Mucosa of gallbladder (tissue), 1 donor: ENCODE measurements at regions not wholly inside any gene's neighbourhood (a gene's known extent, or its start where the extent isn't known, plus 50 kb on each side); places are given as distances from the start of the nearest gene placed in this dataset.
A peak's percentile ranks its signal among the peaks of the same experiment; 100 is the strongest.

ENCODE experiments used
- DNase-seq: peaks from one replicate; pipeline ENCODE4 v3.0.0-alpha.2; 2020; ENCODE audit warnings: low spot score
- donor health status: DM: no; HTN: no; CAD: no.

DNA sequence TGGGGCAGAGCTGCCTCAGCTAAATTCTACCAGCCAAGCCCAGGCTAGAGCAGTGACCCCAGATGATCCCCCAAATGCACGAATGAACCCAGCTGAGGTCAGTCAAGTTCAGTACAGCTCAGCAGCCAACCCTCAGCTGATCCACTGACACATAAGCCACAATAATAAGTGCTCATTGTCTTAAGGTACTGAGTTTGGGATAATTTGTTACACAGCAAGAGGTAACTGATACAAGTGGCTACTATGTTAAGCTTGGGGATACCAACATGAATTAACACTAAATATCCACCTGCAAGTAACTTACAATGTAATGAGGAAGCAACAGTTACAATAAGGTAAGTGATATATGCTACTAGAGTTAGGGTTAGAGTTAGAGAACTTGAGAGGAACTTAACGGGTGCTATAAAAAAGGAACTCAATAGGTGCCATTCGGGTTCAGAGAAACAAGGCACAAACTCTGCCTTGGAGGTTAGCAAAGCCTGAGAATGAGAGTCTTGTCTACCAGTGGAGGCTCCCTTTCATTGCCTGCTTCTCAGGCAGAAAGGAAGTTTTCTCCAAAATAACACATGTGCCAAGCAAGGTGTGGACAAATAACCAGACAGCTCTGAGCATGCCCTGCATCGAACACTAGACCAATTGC is 189.4 kb downstream of the ARL4C start:
- no peak for DNase-seq

DNA sequence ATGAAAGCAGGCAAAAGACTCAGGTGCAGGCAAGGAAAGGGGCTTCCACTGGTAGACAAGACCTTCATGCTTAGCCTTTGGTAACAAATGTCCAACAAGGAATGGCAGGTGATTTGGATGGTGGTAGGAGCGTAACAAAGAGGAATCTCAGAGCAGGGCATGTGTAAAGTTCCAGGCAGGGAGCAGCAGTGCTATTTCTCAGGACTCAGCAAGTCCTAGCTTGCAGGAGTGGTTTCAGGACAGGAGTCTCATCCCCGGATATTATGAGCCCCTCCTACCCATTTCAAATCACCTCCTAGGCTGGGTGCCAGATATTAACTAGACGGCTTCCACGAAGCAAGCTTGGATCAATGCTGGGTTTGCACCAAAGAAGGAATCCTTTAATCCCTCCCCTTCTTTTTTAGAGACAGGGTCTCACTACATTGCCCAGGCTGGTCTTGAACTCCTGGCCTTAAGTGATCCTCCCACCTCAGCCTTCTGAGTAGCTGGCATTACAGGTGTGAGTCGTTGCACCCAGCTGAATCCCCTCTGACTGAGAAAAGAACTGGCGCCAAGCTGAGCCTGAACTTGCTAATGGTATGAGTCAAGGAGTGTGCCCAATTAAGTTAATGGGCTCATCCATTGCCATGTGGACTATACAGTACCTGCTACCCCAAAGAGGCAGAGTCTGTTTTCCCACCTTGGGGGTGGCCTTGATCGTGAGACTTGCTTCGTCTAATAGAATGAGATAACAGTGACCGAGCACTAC is 190.3 kb downstream of the ARL4C start:
- no peak for DNase-seq

DNA sequence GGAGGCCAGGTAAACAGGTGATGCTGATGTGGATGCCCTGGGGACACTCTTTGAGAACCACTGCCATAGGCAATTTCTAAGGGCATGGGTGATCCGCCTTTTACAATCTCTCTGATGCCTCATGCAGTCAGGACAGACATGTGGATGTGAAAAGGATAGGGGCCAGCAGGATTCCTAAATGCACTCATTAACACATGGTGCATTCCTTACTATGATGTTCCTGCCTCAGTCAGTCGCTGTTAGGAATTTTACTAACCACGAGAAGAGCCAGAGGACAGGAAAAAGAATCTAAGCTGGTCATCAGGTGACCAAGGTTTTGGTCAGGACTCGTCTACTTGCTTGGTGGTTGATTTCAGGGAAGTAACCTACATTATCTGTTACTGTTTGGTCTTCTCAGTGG is 191.0 kb downstream of the ARL4C start:
- no peak for DNase-seq

DNA sequence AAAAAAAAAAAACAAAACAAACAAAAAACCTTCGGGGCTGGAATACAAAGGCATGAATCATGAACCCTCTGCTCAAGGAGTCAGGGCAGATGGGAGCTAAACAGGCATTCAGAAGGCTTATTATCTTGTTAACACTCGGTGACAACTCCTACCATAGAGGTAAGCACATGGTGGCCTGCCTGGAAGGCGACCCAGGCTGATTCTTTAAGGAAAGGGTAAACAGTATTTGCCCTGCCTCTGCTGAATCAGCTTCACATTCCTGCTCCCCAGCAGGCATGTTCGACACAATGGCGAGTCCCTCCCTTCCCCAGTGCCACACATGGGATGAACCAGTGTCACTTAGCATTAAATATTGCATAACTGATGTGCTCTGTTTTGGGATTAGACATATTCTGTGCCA is 191.9 kb downstream of the ARL4C start:
- no peak for DNase-seq

DNA sequence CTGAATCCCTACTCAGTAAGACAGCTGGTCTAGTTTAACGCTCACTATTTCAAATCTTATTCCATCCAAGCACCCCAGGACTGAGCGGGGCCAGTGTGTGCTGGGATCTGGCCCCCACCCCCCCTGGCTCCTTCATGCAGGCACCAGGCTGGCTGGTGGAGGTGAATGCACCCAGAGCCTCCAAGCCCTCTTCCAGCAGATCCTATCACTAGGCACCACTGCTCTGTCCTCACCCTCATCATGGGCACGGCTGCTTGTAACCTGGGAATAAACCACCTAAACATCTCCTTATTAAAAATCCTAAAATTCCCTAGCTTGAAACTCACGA is 194.3 kb downstream of the ARL4C start:
- DNase-seq: no peak

DNA sequence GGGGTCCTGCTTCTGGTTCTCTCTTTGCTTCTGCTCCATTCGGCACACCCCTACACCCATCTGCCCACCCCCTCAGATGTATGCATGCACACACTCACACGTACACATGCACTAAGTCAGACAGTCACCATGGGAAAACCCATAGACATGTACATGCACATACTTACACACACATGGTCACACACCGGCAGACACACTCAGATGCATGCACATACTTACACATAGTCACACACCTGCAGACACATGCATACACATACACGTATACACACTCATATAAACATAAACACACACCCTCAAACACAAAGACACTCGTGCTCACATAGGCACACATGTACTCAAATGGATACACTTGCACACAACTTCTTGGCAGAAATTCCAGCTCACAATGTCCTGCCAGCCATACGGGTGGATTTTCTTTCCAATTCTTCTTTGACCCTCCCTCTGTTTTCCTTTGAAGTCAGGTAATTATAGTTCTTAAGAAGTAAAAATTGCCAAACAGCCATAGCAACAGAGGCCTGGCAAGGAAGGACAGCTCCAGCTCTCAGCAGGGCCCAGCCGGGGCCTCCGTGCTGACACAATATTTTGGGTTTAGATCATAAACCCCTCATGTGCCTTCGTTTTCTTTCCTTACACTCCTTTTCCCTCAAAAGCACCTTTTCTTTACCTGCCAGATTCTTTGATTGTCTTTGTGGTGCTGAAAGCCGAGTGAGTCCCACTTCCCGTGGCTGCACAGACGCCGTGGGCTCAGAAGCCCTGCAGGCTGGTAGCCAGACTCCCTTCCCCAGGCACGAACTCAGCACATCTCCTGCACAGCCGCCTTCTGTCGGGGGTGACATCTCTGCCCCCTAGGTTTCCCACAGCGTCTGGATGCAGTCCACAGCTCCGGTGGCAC is 195.7 kb downstream of the ARL4C start:
- no peak for DNase-seq

DNA sequence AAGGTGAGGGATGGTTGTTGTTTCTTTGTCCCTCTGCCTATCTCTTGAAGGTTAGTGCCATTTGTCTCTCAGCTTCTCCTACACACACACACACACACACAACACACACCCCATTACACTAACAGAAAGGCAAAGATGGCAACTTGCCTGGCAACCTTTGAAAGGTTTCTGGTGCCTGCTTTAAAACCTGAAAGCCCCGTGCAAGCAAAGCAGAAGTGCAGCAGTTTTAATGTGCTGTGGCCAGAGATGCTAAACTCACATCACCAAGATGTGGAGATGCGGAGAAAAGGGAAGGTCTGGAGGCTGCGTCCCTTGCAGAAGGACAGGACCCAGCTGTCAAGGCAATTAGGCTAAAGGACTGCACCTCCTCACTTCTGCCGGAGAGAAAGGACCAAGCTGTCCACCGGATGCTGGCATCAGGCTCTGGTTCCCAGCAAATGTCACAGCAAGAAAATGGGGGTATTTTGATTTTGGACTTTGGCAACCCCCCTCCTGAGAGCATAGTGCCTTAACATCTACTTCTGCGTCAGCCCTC is 196.4 kb downstream of the ARL4C start:
- DNase-seq: no peak

DNA sequence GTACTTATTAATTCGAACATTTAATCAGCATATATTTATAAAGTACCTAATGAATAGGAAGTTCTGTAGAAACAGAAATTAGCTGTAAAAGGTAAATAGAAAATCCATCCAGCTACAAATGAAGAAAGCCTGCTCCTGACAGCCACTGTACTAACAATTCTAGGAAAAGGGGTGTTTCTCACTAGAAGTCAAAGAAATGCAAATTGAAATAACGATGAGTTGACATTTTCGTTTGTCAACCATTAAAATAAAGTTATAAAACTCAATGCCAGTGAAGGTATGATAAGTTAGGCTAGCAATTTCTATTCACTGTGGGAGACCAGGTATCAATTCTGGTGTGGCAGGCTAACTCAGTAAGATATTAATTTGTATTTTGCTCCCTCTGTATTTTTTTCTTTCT is 198.0 kb downstream of the ARL4C start:
- no peak for DNase-seq

DNA sequence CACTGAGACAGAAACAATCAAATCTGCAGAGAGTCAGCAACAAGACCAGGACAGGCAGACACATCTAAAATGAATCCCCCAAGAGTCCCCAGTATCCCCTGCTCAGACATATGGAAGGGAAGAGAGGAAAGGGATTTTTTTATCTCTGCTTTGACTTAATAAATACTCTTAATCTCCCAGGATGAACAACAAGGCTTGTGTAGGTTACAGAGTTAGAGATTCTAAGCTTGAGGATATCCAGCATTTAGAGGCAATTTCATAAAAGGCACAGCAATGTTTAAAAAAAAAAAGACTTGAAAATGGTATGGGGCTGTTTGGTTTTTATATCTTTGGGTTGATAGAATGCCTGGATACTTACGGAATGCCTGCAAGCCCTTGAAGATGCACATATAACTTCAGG is 199.9 kb downstream of the ARL4C start:
- DNase-seq: no peak

DNA sequence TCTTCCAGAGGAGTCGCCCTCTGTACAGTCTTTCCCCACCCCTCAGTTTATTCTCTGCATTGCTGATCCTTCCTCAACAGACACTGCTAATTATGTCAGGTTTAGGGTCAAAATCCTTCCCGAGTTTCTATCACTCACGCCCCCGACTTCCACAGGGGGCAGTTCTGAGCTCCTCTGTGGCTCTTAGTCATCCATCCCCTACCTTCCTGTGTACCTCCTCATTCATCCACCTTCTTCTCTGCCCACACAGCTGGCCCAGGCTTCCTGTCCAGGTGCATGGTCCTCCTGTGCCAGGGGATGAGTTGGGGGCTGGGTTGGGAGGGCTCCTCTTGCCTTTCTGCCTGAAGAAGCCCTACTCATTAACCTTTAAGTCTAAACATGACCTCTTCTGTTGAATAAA is 202.9 kb downstream of the ARL4C start:
- DNase-seq: no peak

DNA sequence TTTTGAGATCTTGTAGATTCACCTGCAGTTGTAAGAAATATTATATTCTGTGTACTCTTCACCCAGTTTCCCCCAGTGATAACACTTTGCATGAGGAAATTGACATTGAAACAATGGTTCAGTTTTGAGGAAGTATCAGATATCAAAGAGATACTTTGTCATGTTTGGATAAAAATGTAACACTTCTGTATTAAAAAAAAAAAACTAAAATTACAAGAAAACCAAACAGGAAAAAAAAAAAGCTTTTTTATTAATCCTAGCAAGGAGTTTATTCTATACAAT is 204.0 kb downstream of the ARL4C start:
- no peak for DNase-seq

DNA sequence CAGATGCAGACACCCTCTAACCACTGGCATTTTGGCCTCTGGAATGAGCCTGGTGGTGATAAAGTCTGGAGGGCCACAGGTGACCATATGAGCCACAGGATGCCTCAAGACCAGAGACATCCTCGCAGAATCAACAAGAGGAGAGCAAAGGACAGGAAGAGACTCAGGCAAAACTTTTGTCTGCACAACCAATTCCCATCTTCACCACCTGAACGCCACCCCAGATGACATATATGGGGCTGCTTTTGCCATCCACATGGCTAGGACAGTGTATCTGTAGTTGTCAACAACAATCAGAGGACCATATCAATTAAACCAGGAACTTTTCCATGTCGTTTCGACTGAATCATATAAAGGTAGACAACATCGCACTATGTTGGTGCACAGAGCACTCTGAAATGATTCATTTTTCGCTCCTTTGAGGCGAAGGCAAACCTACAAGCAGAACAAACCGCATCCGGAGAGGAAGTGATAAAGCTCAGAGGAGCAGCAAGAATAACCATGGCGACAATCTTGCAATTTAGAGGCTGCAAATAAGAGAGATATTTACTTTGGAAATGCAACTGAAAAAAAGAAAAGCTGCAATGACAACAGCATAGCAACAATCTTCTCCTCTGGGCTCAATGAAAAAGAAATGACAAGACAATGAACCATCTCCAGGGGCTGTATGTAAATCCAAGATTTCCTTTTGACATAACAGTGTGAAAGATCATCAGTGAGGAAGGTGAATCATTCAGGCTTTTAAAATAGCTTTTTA is 204.5 kb downstream of the ARL4C start:
- DNase-seq: no peak

DNA sequence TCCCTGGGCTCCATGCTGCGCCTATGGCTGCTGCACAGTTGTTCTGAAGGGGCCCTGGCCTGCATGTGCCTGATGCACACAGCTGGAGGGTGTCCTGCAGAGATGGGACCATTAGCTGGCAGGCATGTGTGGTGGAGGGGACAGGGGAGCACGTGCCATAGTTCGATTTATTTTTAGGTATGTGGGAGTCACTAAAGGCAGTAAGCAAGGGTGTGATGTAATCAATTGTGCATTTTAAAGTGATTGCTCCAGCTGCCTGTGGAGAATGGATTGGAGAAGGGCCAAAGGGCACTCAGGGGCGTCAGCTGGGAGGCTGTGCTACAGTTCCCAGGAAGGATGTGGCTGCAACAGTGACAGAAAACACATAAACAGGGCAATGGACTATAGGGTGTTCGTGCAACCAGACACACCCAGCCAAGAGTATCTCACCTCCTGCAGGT is 205.1 kb downstream of the ARL4C start:
- no peak for DNase-seq

DNA sequence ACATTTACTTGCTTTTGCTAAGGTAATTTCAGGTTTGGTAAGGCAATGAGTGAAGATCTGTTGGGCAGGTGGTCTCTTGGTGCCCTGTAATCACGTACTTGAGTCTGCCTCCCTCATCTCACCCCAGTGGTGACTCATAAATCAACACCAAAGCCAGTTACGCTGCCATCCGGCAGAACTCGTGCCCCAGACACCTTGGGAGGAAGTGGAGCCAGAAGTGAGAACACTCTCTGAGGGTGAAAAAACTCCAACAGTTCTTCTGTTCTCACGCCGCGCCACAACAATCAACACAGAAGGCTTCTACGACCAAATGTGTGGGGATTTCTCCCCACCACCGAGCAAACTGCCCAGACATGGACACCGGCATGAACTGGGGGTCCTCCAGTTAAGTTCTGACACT is 206.2 kb downstream of the ARL4C start:
- DNase-seq: peak; percentile 59

DNA sequence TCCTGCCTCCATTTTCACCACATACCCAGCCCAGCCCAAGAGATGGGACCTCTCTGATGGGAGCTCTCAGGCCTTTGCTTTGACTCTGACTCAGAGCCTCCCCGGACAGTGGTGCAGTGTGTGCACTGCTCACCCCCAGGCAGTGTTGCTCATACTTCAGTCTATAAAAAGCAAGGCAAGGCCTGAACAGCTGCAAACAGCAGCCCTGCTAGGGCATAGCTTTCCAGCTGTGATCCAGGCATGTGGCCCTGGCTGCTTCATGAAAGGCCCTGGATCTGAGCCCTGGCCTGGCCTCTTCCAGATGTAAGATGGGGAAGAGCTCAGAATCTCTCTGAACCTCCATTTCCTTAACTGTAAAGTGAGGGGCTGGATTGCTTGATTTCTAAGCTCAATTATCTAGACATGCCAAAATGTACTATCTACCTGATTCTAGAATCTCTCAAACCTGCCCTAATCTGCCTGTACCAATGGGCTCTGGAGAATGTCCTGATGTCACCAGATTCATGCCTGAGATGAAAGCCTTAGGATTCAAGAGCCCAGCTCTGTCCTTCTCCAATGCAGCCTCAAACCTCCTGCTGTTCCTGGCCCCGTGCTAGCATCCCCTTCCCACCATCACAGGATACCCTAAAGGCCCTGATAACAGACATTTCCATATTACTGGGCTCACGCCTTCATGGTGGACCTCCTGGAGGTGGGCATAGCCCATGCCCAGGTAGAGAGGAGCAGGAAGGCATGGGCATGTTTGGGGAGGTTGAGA is 206.9 kb downstream of the ARL4C start:
- DNase-seq: no peak

DNA sequence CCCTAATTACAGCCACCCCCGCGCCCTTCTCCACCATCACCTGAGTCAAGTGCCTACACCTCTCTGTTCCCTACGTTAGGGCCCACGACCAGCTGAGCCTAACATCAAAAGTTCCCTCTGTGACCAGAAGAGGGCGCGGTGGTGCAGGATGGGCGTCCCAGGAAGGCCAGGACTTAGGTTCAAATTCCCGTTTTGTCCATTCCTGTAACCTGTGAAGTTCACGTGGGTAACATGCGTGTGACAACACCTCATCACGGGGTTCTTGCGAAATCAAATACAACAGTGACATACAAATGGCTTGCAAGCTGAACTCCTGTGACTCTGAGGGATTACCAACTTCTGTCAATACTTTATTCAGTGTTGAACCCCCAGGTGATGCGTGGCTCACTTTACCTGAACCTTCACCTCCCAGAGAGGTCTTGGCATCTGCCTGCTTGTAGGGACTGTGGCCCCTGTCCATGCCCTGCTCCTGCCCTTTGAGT is 207.9 kb downstream of the ARL4C start:
- DNase-seq: peak; percentile 76

DNA sequence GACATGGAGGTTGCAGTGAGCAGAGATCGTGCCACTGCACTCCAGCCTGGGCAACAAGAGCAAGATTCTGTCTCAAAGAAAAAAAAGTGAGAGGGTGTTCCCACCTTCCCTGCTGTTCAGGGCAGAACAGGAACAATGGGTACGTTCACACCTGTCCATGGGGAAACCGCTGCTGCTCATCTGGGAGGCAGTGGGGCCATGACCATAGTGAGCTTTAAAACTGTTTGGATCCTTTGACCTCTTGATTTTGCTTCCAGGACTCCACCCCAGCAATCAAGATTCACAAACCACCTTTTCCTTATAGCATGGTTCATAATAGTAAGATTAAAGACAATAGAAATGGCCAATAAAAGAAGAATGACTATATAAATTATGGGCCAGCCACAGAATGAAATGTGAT is 209.2 kb downstream of the ARL4C start:
- DNase-seq: no peak

DNA sequence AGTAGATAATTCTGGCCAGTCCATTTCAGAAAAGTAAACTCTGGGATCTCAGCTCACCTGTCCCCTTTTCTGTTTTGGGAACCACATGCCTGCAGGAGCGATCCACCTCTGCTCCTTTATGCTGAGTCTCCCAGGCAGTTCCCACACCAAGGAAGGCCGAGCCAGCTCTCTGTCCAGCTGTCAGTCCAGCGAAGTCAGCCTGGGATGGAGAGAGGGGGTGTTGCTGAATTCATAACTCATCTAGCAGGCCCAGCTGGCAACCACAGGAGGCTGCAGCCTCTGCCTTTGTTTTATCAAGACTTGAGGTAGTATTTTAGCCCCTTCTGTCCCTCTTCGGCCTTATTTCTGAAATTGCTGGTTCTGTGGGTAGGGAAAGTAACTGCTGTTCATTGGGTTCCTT is 209.9 kb downstream of the ARL4C start:
- DNase-seq: no peak

DNA sequence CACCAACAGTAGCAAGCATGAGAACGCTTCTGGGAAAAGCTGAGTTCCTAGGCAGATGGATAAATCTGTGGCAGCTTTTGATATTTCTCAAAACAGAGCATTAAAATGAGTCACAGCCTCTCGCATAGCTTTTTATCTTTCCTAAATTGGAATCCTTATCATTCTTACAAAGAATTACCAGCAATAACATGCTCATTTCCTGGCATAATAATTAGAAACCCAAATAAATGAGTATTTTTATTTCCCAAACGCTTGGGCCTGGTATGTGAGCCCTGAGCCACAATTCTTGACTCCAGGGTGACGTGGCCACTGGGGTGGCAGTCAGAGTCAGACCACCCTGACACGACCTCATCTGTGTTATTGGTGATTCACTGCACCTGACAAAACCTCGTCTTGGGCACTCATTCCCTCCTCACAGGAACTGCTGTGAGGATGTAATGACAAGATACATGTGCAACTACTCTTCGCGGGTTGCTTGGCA is 210.7 kb downstream of the ARL4C start:
- DNase-seq: no peak

DNA sequence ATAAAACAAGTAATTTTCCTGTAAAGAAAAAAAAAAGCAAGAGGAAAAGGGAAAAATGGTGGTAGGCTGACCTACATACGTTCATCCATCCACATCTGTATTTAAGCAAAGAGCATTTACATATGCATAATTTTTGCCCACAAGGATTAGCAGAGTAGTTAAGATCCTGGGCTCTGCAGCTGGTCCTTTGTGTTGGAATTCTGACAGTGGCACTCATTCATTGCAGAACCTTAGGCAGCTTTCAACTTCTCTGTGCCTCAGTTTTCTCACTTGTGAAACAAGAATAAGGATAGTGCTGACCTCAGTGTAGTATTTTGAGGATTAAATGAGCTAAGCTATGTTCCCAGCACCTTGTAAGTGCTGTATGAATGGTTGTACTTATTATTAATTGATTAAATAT is 211.3 kb downstream of the ARL4C start:
- DNase-seq: no peak

DNA sequence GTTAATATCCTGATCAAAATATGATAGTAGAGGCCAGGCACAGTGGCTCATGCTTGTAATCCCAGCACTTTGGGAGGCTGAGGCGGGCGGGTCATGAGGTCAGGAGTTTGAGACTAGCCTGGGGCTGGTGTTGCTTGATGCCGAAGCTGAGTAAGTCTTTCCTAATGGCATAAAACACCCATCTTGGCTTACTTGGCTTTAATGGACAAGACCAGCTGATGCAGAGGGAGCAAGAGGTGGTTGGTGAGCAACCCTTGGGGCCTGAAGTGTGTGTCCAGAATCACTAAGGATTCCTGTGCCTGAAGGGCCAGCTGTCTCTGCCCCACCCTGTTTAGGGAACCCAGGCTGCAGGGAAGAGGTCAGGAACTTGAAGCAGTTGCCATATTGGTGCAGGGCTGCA is 217.2 kb downstream of the ARL4C start:
- DNase-seq: no peak
